Keratinocyte (primary cell): ENCODE measurements at regions not wholly inside any gene's neighbourhood (a gene's known extent, or its start where the extent isn't known, plus 50 kb on each side); places are given as distances from the start of the nearest gene placed in this dataset.

ENCODE experiments used
- DNase-seq: peaks from one replicate; pipeline ENCODE4 v3.0.0-alpha.2; 2011; ENCODE audit warnings: low read depth, missing footprints, low spot score
- FAIRE-seq: peaks from 2 replicates; lab custom pipeline; 2011; peaks lifted over from hg19 to GRCh38; lab: Jason Lieb, UNC
- H2AFZ ChIP-seq: 2 replicates; pipeline ENCODE4 v1.6.0; 2012; ENCODE audit warnings: low read length, control low read depth, inconsistent platforms; ENCODE audit not compliant: control insufficient read depth
- H3K27ac ChIP-seq: 2 replicates; pipeline ENCODE4 v1.5.1; 2011; ENCODE audit warnings: low read length; ENCODE audit not compliant: control insufficient read depth, insufficient read depth
- H3K27me3 ChIP-seq: 3 replicates; pipeline ENCODE4 v1.6.0; 2011; ENCODE audit warnings: low read length; ENCODE audit not compliant: control insufficient read depth, insufficient read depth; ENCODE audit errors: extremely low read depth
- H3K36me3 ChIP-seq, 2 experiments: 2 replicates in 1 of 2; 3 replicates in 1 of 2; pipeline ENCODE4 v1.5.1; 2011; ENCODE audit warnings: low read length in 2 of 2, mild to moderate bottlenecking in 1 of 2; ENCODE audit not compliant: control insufficient read depth in 2 of 2, insufficient read depth in 2 of 2; ENCODE audit errors: extremely low read depth in 1 of 2
- H3K4me1 ChIP-seq: 3 replicates; pipeline ENCODE4 v1.5.1; 2011; ENCODE audit warnings: low read length; ENCODE audit not compliant: control insufficient read depth, insufficient read depth; ENCODE audit errors: extremely low read depth
- H3K4me2 ChIP-seq: 3 replicates; pipeline ENCODE4 v1.6.0; 2011; ENCODE audit warnings: low read depth, low read length; ENCODE audit not compliant: control insufficient read depth, insufficient read depth; ENCODE audit errors: extremely low read depth
- H3K4me3 ChIP-seq, 3 experiments: fragments of 200-600 bp in 1 of 3; sonication (generic) in 1 of 3; 2 replicates in 2 of 3; 3 replicates in 1 of 3; pipeline ENCODE4 v1.5.1; 2011 to 2016; ENCODE audit warnings: low read length in 3 of 3, mild to moderate bottlenecking in 3 of 3, control low read depth in 2 of 3, inconsistent platforms in 1 of 3, low read depth in 1 of 3, mixed read lengths in 1 of 3, mixed run types in 1 of 3, moderate library complexity in 1 of 3; ENCODE audit not compliant: control insufficient read depth in 2 of 3, insufficient read depth in 2 of 3; ENCODE audit errors: extremely low read depth in 1 of 3
- H3K79me2 ChIP-seq: 2 replicates; pipeline ENCODE4 v1.6.0; 2012; ENCODE audit warnings: low read length; ENCODE audit not compliant: control insufficient read depth, insufficient read depth
- H3K9ac ChIP-seq: 3 replicates; pipeline ENCODE4 v1.6.0; 2011; ENCODE audit warnings: low read length; ENCODE audit not compliant: control insufficient read depth, insufficient read depth; ENCODE audit errors: extremely low read depth
- H3K9me1 ChIP-seq: 3 replicates; pipeline ENCODE4 v1.6.0; 2011; ENCODE audit warnings: low read length; ENCODE audit not compliant: control insufficient read depth, insufficient read depth; ENCODE audit errors: extremely low read depth
- H3K9me3 ChIP-seq: 2 replicates; pipeline ENCODE4 v1.5.1; 2012; ENCODE audit warnings: low read depth, low read length; ENCODE audit not compliant: control insufficient read depth
- H4K20me1 ChIP-seq: 3 replicates; pipeline ENCODE4 v1.6.0; 2011; ENCODE audit warnings: low read length; ENCODE audit not compliant: control insufficient read depth, insufficient read depth; ENCODE audit errors: extremely low read depth
- EZH2 ChIP-seq: IDR thresholded peaks from one replicate; pipeline ENCODE4 v1.6.1; 2012; ENCODE audit warnings: inconsistent platforms, mild to moderate bottlenecking, low read length, moderate library complexity
- dilution Hi-C: fragments of 300-500 bp; cut with MboI; formaldehyde crosslinking; loops from one replicate; pipeline ENCODE4 v1.7.0; 2020; ENCODE audit warnings: low sequenced_read_pairs; ENCODE audit not compliant: extremely low pct_ligation_motif_present
- TF ChIP-seq, protein P1 (sequence below), 3 experiments: IDR thresholded peaks in 1 of 3; conservative IDR thresholded peaks in 1 of 3; optimal IDR thresholded peaks in 1 of 3; 2 replicates in 2 of 3; 3 replicates in 1 of 3; pipeline versions ENCODE3 to v1.5.1; 2011; ENCODE audit warnings: low read length in 3 of 3, mild to moderate bottlenecking in 3 of 3, moderate library complexity in 2 of 3, control low read depth in 1 of 3, inconsistent platforms in 1 of 3; ENCODE audit not compliant: insufficient read depth in 2 of 3; ENCODE audit errors: extremely low read depth in 1 of 3

DNA sequence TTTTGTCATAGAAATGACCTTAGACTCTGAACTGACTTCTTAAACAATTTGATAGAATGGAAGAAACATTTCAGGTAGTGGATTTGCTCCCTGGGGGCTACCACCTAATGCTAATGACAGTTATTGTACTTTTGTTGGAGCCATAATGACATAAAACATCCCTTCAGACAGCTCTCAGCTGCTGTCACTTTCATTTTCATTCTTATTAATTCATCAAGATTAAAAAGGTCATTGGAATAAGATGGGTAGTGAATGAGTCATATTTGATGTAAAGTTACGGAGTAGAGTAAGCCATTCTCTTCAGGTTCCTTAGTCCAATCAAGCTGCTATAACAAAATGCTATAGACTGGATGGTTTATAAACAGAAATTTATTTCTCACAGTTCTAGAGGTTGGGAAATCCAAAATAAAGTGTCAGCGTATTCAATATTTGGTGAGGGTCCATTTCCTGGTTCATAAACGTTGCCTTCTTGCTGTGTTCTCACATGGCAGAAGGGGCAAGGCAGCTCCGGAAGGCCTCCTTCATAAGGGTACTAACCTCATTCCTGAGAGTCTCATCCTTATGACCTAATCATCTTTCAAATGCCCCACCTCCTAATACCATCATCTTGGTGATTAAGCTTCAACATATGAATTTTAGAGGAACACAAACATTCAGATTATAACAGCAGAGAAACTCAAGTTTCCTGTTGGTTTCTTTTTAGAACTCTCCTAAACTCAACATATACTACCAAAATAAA lies 268.5 kb downstream of the ARAP2 start:
- dilution Hi-C loops: no loop called here
- H3K36me3 ChIP-seq: no peaks in the 10 kb centered on the region
- no peak overlapping the region for H3K27ac ChIP-seq
- H4K20me1 ChIP-seq: no peaks in the 10 kb centered on the region
- H3K79me2 ChIP-seq: no peaks in the 10 kb centered on the region
- TF ChIP-seq, protein P1, sequence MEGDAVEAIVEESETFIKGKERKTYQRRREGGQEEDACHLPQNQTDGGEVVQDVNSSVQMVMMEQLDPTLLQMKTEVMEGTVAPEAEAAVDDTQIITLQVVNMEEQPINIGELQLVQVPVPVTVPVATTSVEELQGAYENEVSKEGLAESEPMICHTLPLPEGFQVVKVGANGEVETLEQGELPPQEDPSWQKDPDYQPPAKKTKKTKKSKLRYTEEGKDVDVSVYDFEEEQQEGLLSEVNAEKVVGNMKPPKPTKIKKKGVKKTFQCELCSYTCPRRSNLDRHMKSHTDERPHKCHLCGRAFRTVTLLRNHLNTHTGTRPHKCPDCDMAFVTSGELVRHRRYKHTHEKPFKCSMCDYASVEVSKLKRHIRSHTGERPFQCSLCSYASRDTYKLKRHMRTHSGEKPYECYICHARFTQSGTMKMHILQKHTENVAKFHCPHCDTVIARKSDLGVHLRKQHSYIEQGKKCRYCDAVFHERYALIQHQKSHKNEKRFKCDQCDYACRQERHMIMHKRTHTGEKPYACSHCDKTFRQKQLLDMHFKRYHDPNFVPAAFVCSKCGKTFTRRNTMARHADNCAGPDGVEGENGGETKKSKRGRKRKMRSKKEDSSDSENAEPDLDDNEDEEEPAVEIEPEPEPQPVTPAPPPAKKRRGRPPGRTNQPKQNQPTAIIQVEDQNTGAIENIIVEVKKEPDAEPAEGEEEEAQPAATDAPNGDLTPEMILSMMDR (optimal IDR thresholded peaks at IDR 0.05 in 1 of 3, IDR thresholded peaks at IDR 0.05 in 1 of 3, conservative IDR thresholded peaks at IDR 0.05 in 1 of 3; ENCODE audit: extremely low read depth in 1 of 3, insufficient read depth in 2 of 3, low read length in 3 of 3): no peak
- TF ChIP-seq EZH2: no peak
- H3K4me3 ChIP-seq: no peak overlapping the region
- H2AFZ ChIP-seq: no peak overlapping the region
- no peaks in the 10 kb centered on the region for H3K27me3 ChIP-seq
- H3K9me1 ChIP-seq: no peaks in the 10 kb centered on the region
- no peak overlapping the region for H3K9ac ChIP-seq
- no peak for DNase-seq
- no peaks in the 10 kb centered on the region for H3K9me3 ChIP-seq
- FAIRE-seq: no peak
- no peak overlapping the region for H3K4me2 ChIP-seq
- H3K4me1 ChIP-seq: no peaks in the 10 kb centered on the region

DNA sequence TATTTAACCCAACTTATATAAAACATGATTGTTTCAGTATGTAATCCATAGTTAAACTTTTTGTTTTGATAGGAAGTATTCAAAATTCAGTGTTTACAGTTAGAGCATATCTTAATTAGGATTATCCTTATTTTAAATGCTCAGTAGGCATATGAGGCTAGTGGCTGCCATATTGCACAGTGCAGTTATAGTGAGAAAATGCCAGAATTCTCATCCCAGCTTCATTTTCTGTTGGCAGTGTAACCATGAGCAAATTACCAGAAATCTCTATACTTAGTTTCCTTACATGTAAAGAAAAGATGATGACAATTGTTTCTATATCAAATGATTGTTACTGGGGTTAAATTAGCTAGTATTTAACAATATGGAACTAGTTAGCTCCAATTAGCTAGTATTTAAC lies 265.8 kb downstream of the ARAP2 start:
- no peaks in the 10 kb centered on the region for H3K9me3 ChIP-seq
- H3K4me3 ChIP-seq: no peak overlapping the region
- H3K79me2 ChIP-seq: no peaks in the 10 kb centered on the region
- no peaks in the 10 kb centered on the region for H3K27me3 ChIP-seq
- dilution Hi-C loops: no loop called here
- H3K9ac ChIP-seq: no peak overlapping the region
- no peaks in the 10 kb centered on the region for H4K20me1 ChIP-seq
- DNase-seq (no peak), FAIRE-seq (no peak)
- TF ChIP-seq, protein P1 (optimal IDR thresholded peaks at IDR 0.05 in 1 of 3, IDR thresholded peaks at IDR 0.05 in 1 of 3, conservative IDR thresholded peaks at IDR 0.05 in 1 of 3; ENCODE audit: extremely low read depth in 1 of 3, insufficient read depth in 2 of 3, low read length in 3 of 3): no peak
- TF ChIP-seq EZH2: no peak
- H3K9me1 ChIP-seq: no peaks in the 10 kb centered on the region
- no peaks in the 10 kb centered on the region for H3K4me1 ChIP-seq
- no peak overlapping the region for H2AFZ ChIP-seq
- H3K4me2 ChIP-seq: no peak overlapping the region
- no peak overlapping the region for H3K27ac ChIP-seq
- H3K36me3 ChIP-seq: no peaks in the 10 kb centered on the region
